Vagina (tissue), 2 donors: ENCODE measurements at regions not wholly inside any gene's neighbourhood (a gene's known extent, or its start where the extent isn't known, plus 50 kb on each side); places are given as distances from the start of the nearest gene placed in this dataset.

Source experiments
- DNase-seq, 2 donors: peaks; one replicate each; pipeline ENCODE4 v3.0.0-alpha.2; 2017; ENCODE audit errors: extremely low spot score in 2 of 2
- H3K27ac ChIP-seq: fragments of 200-600 bp; sonication (generic); one replicate; pipeline ENCODE4 v1.5.1; 2019
- H3K27me3 ChIP-seq: fragments of 200-600 bp; sonication (generic); one replicate; pipeline ENCODE4 v1.5.1; 2019
- H3K36me3 ChIP-seq, 2 donors: fragments of 200-600 bp; sonication (generic); one replicate each; pipeline ENCODE4 v1.5.1; 2017 to 2019
- H3K4me1 ChIP-seq: fragments of 200-600 bp; sonication (generic); one replicate; pipeline ENCODE4 v1.5.1; 2019
- H3K4me3 ChIP-seq, 2 donors: fragments of 200-600 bp; sonication (generic); 1 replicate in 1 of 2; 2 replicates in 1 of 2; pipeline ENCODE4 v1.5.1; 2016 to 2019
- H3K9me3 ChIP-seq: fragments of 200-600 bp; sonication (generic); one replicate; pipeline ENCODE4 v1.5.1; 2019
- POLR2A ChIP-seq, 2 donors: fragments of 450-650 bp; IDR thresholded peaks; one replicate each; pipeline ENCODE4 v1.6.1; 2017; ENCODE audit warnings: antibody characterized with exemption in 2 of 2, mild to moderate bottlenecking in 2 of 2, moderate library complexity in 2 of 2
- POLR2AphosphoS5 ChIP-seq, 2 donors: sonication (generic); formaldehyde crosslinking; IDR thresholded peaks; one replicate each; pipeline ENCODE4 v1.9.0; 2017; ENCODE audit warnings: antibody characterized with exemption in 2 of 2, mild to moderate bottlenecking in 2 of 2, low read depth in 1 of 2; ENCODE audit not compliant: insufficient read depth in 1 of 2
- intact Hi-C: fragments of 100-400 bp; cut with DNase I; formaldehyde crosslinking; loops from one replicate; pipeline ENCODE4 v1.15.1; 2023
- TF ChIP-seq, protein P1 (sequence below), 3 experiments: fragments of 450-650 bp in 2 of 3; fragments of 200-600 bp in 1 of 3; sonication (generic) in 1 of 3; IDR thresholded peaks; one replicate each; pipeline ENCODE4 v1.5.1; 2017 to 2019; ENCODE audit warnings: antibody characterized with exemption in 3 of 3, mild to moderate bottlenecking in 2 of 3, moderate library complexity in 2 of 3

DNA sequence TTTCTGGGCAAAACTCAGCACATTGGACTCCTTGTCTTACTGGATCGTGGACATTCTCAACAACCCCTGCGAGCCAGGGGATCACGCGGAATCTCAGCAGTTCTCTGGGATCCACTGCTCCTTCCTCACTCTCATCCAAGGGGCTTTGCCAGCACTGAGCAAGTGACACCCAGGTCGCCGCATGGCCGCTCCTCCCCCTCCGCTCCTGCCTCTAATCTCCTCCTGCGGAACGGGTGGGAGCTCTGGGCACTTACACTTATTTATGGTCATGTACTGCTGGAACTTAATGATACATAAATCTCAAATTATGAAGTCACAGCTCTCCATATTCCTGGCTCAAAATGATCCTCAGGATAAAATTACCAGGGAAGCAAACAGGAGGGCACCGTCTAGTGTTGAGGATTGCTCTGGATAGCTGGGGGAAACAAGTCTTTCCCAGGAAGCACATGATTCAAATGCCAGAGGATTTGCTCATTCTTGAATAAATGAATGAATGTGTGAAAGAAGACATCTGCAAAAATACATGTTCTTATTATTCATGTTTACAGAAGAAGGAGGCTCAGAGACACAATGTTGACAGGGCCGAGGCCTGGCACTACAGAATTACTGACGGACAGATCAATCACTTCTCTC is 1077.3 kb downstream of the TBC1D22A start:
- peak in 1 of 2 donors; percentile 72 for DNase-seq
- H3K4me1 ChIP-seq: no peaks in the 10 kb centered on the region
- no peaks in the 10 kb centered on the region for H3K36me3 ChIP-seq
- intact Hi-C loops: no loop called here
- H3K27me3 ChIP-seq: no peaks in the 10 kb centered on the region
- no peak overlapping the region for H3K27ac ChIP-seq
- no peak overlapping the region for H3K4me3 ChIP-seq
- TF ChIP-seq POLR2AphosphoS5 (IDR thresholded peaks at IDR 0.05; ENCODE audit: insufficient read depth in 1 of 2, low read depth in 1 of 2) (no peak), POLR2A (IDR thresholded peaks at IDR 0.05) (no peak)
- TF ChIP-seq, protein P1, sequence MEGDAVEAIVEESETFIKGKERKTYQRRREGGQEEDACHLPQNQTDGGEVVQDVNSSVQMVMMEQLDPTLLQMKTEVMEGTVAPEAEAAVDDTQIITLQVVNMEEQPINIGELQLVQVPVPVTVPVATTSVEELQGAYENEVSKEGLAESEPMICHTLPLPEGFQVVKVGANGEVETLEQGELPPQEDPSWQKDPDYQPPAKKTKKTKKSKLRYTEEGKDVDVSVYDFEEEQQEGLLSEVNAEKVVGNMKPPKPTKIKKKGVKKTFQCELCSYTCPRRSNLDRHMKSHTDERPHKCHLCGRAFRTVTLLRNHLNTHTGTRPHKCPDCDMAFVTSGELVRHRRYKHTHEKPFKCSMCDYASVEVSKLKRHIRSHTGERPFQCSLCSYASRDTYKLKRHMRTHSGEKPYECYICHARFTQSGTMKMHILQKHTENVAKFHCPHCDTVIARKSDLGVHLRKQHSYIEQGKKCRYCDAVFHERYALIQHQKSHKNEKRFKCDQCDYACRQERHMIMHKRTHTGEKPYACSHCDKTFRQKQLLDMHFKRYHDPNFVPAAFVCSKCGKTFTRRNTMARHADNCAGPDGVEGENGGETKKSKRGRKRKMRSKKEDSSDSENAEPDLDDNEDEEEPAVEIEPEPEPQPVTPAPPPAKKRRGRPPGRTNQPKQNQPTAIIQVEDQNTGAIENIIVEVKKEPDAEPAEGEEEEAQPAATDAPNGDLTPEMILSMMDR (IDR thresholded peaks at IDR 0.05): no peak
- no peaks in the 10 kb centered on the region for H3K9me3 ChIP-seq

DNA sequence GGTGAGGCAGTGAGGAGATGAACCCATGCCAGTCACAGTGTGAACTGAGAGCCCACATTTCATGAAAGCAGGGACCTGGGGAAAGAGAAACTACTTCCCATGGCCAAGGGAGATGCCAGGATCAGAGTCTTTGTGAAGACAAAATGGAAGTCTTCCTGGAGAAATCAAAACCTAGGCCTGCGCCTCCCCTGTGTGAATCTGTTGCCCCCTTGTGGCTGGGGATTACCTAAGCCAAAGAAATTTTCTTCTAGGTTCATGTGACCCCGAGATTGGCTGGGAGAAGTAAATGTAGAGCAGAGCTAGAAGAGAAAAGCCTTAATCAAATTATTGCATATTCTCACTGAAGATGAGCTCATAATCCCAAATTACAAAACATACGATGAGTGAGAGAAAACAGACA is 1075.3 kb downstream of the TBC1D22A start:
- H3K4me1 ChIP-seq: no peaks in the 10 kb centered on the region
- H3K36me3 ChIP-seq: no peaks in the 10 kb centered on the region
- no peaks in the 10 kb centered on the region for H3K9me3 ChIP-seq
- intact Hi-C loops: no loop called here
- DNase-seq: no peak
- H3K27me3 ChIP-seq: no peaks in the 10 kb centered on the region
- no peak for TF ChIP-seq POLR2AphosphoS5 (IDR thresholded peaks at IDR 0.05; ENCODE audit: insufficient read depth in 1 of 2, low read depth in 1 of 2)
- no peak for TF ChIP-seq POLR2A (IDR thresholded peaks at IDR 0.05)
- TF ChIP-seq, protein P1 (IDR thresholded peaks at IDR 0.05): no peak
- no peak overlapping the region for H3K4me3 ChIP-seq
- H3K27ac ChIP-seq: no peak overlapping the region

DNA sequence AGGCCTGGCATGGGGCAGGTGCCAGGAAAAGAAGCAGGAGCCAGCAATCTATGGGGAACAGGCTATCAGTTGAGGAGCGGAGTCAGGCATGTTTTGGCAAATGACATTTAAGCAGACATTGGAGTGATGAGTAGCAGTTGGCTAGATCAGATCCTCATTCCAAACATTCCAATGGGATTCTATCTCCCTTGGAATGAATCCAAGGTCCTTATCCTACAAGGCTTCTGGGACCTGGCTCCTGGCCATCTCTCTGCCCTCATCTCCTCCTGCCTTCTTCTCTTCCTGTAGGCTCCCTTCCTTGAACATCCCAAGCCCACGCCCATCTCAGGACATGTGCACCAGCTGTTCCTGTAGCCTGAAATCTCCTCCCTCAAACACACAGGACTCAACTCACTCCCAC is 1074.5 kb downstream of the TBC1D22A start:
- intact Hi-C loops: no loop called here
- no peak for DNase-seq
- Histone ChIP-seq H3K4me3 (no peak overlapping the region), H3K27me3 (no peaks in the 10 kb centered on the region), H3K36me3 (no peaks in the 10 kb centered on the region), H3K27ac (no peak overlapping the region), H3K4me1 (no peaks in the 10 kb centered on the region), H3K9me3 (no peaks in the 10 kb centered on the region)
- TF ChIP-seq POLR2A (IDR thresholded peaks at IDR 0.05) (no peak), POLR2AphosphoS5 (IDR thresholded peaks at IDR 0.05; ENCODE audit: insufficient read depth in 1 of 2, low read depth in 1 of 2) (no peak)
- TF ChIP-seq, protein P1 (IDR thresholded peaks at IDR 0.05): no peak

DNA sequence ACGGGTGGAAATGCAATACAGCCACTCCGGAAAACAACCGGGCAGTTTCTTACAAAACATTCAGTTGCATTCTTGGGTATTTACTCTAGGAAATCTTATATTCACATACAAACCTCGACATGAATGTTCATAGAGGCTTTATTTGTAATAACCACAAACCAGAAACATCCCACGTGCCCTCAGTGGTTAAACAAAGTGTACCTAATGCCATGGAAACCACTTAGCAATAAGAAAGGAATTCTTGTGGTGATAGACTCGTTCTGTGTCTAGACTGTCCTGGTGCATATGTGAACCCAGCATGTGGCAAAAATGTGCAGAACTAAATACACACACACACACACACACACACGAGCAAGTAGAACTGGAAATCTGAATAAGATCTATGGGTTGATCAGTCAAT is 1073.3 kb downstream of the TBC1D22A start:
- Histone ChIP-seq H3K36me3 (no peaks in the 10 kb centered on the region), H3K27ac (no peak overlapping the region), H3K4me3 (no peak overlapping the region), H3K4me1 (no peaks in the 10 kb centered on the region), H3K9me3 (no peaks in the 10 kb centered on the region), H3K27me3 (no peaks in the 10 kb centered on the region)
- TF ChIP-seq POLR2AphosphoS5 (IDR thresholded peaks at IDR 0.05; ENCODE audit: insufficient read depth in 1 of 2, low read depth in 1 of 2): no peak
- TF ChIP-seq, protein P1 (IDR thresholded peaks at IDR 0.05): no peak
- no peak for TF ChIP-seq POLR2A (IDR thresholded peaks at IDR 0.05)
- intact Hi-C loops: no loop called here
- no peak for DNase-seq

DNA sequence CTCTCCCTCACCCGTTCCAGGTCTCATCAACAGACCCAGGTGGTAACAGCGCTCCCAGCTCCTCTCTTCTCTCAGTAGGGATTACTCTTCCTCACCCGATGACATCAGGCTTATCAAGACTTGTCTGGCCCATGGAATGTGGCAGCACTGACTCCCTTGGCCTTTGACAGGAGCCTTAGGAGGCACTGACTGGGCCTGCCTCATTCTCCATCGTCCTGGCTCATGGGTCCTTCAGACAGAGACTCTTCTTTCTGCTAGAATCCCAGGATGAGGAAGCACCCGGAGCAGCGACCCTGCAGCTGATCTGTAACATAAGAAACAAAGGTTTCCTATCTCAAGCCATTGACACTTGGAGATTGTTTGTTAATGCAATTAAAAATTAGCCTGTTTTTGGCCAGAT is 1063.6 kb downstream of the TBC1D22A start:
- Histone ChIP-seq H3K4me1 (no peaks in the 10 kb centered on the region), H3K9me3 (no peaks in the 10 kb centered on the region), H3K36me3 (no peaks in the 10 kb centered on the region), H3K4me3 (no peak overlapping the region), H3K27me3 (no peaks in the 10 kb centered on the region), H3K27ac (no peak overlapping the region)
- TF ChIP-seq, protein P1 (IDR thresholded peaks at IDR 0.05): no peak
- no peak for TF ChIP-seq POLR2A (IDR thresholded peaks at IDR 0.05)
- TF ChIP-seq POLR2AphosphoS5 (IDR thresholded peaks at IDR 0.05; ENCODE audit: insufficient read depth in 1 of 2, low read depth in 1 of 2): no peak
- DNase-seq: no peak
- intact Hi-C loops: no loop called here
